HEK293 (cell line): ENCODE measurements at regions not wholly inside any gene's neighbourhood (a gene's known extent, or its start where the extent isn't known, plus 50 kb on each side); places are given as distances from the start of the nearest gene placed in this dataset.

Experiments
- ATF2 ChIP-seq: fragments of 450-650 bp; formaldehyde crosslinking; IDR thresholded peaks from 2 replicates; pipeline ENCODE4 v1.5.1; 2016; ENCODE audit warnings: missing biosample characterization, missing genetic modification characterization, low read depth
- CTCF ChIP-seq: fragments of 450-650 bp; formaldehyde crosslinking; IDR thresholded peaks from 2 replicates; pipeline ENCODE4 v1.5.1; 2016; ENCODE audit warnings: missing biosample characterization, missing genetic modification characterization
- MYNN ChIP-seq: fragments of 450-650 bp; formaldehyde crosslinking; IDR thresholded peaks from 2 replicates; pipeline ENCODE4 v1.5.1; 2016; ENCODE audit warnings: missing biosample characterization, missing genetic modification characterization, borderline replicate concordance
- PRDM2 ChIP-seq: fragments of 450-650 bp; formaldehyde crosslinking; IDR thresholded peaks from 2 replicates; pipeline ENCODE4 v1.5.1; 2016; ENCODE audit warnings: missing biosample characterization, missing genetic modification characterization, borderline replicate concordance
- ZBTB20 ChIP-seq: fragments of 450-650 bp; formaldehyde crosslinking; IDR thresholded peaks from 2 replicates; pipeline ENCODE4 v1.5.1; 2016; ENCODE audit warnings: missing biosample characterization, missing genetic modification characterization
- ZBTB44 ChIP-seq: fragments of 450-650 bp; IDR thresholded peaks from 2 replicates; pipeline ENCODE4 v1.5.1; 2018; ENCODE audit warnings: missing biosample characterization, mild to moderate bottlenecking, missing genetic modification characterization
- ZNF114 ChIP-seq: fragments of 450-650 bp; formaldehyde crosslinking; IDR thresholded peaks from 2 replicates; pipeline ENCODE4 v1.5.0; 2017; ENCODE audit warnings: missing biosample characterization, missing genetic modification characterization
- ZNF138 ChIP-seq: fragments of 450-650 bp; formaldehyde crosslinking; IDR thresholded peaks from 2 replicates; pipeline ENCODE4 v1.5.1; 2016; ENCODE audit warnings: missing biosample characterization, missing genetic modification characterization, borderline replicate concordance
- ZNF140 ChIP-seq: fragments of 450-650 bp; formaldehyde crosslinking; IDR thresholded peaks from 2 replicates; pipeline ENCODE4 v1.5.1; 2016; ENCODE audit warnings: missing biosample characterization, missing genetic modification characterization
- ZNF629 ChIP-seq: fragments of 450-650 bp; formaldehyde crosslinking; IDR thresholded peaks from 2 replicates; pipeline ENCODE4 v1.5.1; 2017; ENCODE audit warnings: missing biosample characterization, missing genetic modification characterization
- ZNF692 ChIP-seq: fragments of 450-650 bp; formaldehyde crosslinking; IDR thresholded peaks from 2 replicates; pipeline ENCODE4 v1.5.1; 2016; ENCODE audit warnings: missing biosample characterization, missing genetic modification characterization
- ZSCAN4 ChIP-seq: fragments of 450-650 bp; formaldehyde crosslinking; IDR thresholded peaks from 2 replicates; pipeline ENCODE4 v1.5.1; 2017; ENCODE audit warnings: missing biosample characterization, missing genetic modification characterization
- TF ChIP-seq, protein P1 (sequence below): fragments of 450-650 bp; formaldehyde crosslinking; conservative IDR thresholded peaks from 2 replicates; pipeline ENCODE4 v1.5.1; 2016; ENCODE audit warnings: low read depth, missing biosample characterization, missing genetic modification characterization
- TF ChIP-seq, protein P2 (sequence below): fragments of 450-650 bp; formaldehyde crosslinking; IDR thresholded peaks from 2 replicates; pipeline ENCODE4 v1.5.1; 2016; ENCODE audit warnings: missing biosample characterization, missing genetic modification characterization

DNA sequence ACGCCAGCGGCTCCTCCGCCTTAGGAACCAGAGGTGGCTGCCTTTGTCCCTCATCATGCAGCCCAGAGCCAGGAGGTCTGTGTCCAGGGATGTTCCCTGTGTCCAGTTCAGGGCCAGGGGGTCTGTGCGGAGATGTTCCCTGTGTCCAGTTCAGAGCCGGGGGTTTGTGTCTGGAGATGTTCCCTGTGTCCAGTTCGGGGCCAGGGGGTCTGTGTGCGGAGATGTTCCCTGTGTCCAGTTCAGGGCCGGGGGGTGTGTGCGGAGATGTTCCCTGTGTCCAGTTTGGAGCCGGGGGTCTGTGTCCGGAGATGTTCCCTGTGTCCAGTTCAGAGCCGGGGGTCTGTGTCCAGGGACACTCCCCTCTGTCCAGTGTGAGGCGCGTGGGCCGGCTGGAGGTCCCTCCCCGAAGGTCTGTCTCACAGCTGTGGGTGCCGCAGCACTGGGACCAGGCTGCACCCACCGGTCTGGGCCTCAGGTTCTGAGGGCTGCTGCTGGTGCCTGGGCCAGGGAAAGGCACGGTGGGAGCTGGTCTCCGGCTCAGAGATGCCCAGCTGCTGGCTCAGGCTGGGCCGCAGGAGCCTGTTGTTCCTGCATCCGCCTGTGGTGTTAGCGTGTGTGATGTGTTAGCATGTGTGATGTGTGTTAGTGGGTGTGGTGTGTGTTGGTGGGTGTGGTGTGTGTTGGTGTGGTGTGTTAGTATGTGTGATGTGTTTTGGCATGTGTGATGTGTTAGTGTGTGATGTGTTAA is 67.9 kb upstream of the CFAP46 start:
- TF ChIP-seq CTCF (tag by site-specific recombination) = no peak
- no peak for TF ChIP-seq ATF2 (tag by site-specific recombination)
- TF ChIP-seq ZNF629 (tag by site-specific recombination) = no peak
- no peak for TF ChIP-seq ZNF140 (tag by site-specific recombination)
- TF ChIP-seq ZBTB44 (tag by site-specific recombination) = no peak
- TF ChIP-seq ZBTB20 (tag by site-specific recombination) = no peak
- no peak for TF ChIP-seq ZNF114 (tag by site-specific recombination)
- TF ChIP-seq, protein P1, sequence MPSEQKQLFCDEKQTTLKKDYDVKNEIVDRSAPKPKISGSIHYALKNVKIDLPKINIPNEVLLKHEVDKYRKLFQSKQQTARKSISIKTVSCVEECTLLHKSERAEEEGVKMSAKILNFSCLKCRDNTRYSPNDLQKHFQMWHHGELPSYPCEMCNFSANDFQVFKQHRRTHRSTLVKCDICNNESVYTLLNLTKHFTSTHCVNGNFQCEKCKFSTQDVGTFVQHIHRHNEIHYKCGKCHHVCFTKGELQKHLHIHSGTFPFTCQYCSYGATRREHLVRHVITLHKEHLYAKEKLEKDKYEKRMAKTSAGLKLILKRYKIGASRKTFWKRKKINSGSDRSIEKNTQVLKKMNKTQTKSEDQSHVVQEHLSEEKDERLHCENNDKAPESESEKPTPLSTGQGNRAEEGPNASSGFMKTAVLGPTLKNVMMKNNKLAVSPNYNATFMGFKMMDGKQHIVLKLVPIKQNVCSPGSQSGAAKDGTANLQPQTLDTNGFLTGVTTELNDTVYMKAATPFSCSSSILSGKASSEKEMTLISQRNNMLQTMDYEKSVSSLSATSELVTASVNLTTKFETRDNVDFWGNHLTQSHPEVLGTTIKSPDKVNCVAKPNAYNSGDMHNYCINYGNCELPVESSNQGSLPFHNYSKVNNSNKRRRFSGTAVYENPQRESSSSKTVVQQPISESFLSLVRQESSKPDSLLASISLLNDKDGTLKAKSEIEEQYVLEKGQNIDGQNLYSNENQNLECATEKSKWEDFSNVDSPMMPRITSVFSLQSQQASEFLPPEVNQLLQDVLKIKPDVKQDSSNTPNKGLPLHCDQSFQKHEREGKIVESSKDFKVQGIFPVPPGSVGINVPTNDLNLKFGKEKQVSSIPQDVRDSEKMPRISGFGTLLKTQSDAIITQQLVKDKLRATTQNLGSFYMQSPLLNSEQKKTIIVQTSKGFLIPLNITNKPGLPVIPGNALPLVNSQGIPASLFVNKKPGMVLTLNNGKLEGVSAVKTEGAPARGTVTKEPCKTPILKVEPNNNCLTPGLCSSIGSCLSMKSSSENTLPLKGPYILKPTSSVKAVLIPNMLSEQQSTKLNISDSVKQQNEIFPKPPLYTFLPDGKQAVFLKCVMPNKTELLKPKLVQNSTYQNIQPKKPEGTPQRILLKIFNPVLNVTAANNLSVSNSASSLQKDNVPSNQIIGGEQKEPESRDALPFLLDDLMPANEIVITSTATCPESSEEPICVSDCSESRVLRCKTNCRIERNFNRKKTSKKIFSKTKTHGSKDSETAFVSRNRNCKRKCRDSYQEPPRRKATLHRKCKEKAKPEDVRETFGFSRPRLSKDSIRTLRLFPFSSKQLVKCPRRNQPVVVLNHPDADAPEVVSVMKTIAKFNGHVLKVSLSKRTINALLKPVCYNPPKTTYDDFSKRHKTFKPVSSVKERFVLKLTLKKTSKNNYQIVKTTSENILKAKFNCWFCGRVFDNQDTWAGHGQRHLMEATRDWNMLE (tag by site-specific recombination) = no peak
- no peak for TF ChIP-seq ZNF138 (tag by site-specific recombination)
- no peak for TF ChIP-seq PRDM2 (tag by site-specific recombination)
- TF ChIP-seq MYNN = no peak
- TF ChIP-seq ZNF692 (tag by site-specific recombination) = no peak
- TF ChIP-seq ZSCAN4 = no peak
- TF ChIP-seq, protein P2, sequence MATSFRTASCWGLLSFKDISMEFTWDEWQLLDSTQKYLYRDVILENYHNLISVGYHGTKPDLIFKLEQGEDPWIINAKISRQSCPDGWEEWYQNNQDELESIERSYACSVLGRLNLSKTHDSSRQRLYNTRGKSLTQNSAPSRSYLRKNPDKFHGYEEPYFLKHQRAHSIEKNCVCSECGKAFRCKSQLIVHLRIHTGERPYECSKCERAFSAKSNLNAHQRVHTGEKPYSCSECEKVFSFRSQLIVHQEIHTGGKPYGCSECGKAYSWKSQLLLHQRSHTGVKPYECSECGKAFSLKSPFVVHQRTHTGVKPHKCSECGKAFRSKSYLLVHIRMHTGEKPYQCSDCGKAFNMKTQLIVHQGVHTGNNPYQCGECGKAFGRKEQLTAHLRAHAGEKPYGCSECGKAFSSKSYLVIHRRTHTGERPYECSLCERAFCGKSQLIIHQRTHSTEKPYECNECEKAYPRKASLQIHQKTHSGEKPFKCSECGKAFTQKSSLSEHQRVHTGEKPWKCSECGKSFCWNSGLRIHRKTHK = no peak
